Adrenal gland (tissue), 9 donors: ENCODE measurements at regions not wholly inside any gene's neighbourhood (a gene's known extent, or its start where the extent isn't known, plus 50 kb on each side); places are given as distances from the start of the nearest gene placed in this dataset.

Experiments used
- DNase-seq, 7 donors: peaks; one replicate each; pipeline ENCODE4 v3.0.0-alpha.2; 2019 to 2020
- H3K27ac ChIP-seq, 5 donors: fragments of 200-600 bp; sonication (generic) in 4 of 5; 1 replicate in 3 of 5; 2 replicates in 2 of 5; pipeline versions ENCODE4 v1.5.1 to v1.8.0; 2016 to 2020; ENCODE audit warnings: mild to moderate bottlenecking in 1 of 5
- H3K27me3 ChIP-seq: fragments of 200-600 bp; 2 replicates; pipeline ENCODE4 v1.8.0; 2021
- H3K36me3 ChIP-seq, 2 donors: fragments of 200-600 bp; replicated peaks in 1 of 2; 1 replicate in 1 of 2; 2 replicates in 1 of 2; pipeline versions ENCODE4 v1.5.1 to v1.8.0; 2018 to 2022
- H3K4me1 ChIP-seq, 2 donors: fragments of 200-600 bp; replicated peaks in 1 of 2; 1 replicate in 1 of 2; 2 replicates in 1 of 2; pipeline versions ENCODE4 v1.5.1 to v1.8.0; 2018 to 2021
- H3K4me3 ChIP-seq, 4 donors: fragments of 200-600 bp; sonication (generic) in 3 of 4; one replicate each; pipeline ENCODE4 v1.5.1; 2016 to 2018
- H3K9me3 ChIP-seq, 3 donors: fragments of 200-600 bp; sonication (generic) in 1 of 3; replicated peaks in 1 of 3; 1 replicate in 2 of 3; 2 replicates in 1 of 3; pipeline versions ENCODE4 v1.5.1 to v1.8.0; 2016 to 2021
- POLR2A ChIP-seq, 2 donors: fragments of 450-650 bp; IDR thresholded peaks; one replicate each; pipeline ENCODE4 v1.6.1; 2017; ENCODE audit warnings: antibody characterized with exemption in 2 of 2, mild to moderate bottlenecking in 2 of 2, moderate library complexity in 1 of 2
- WGBS, 4 donors: extraction: QIAGEN DNeasy Blood & Tissue Kit in 2 of 4; methylation state at CpG; one replicate each; pipeline versions ENCODE4 v1.1.5 to v1.1.7; 2013 to 2017; 5-methylcytosine and 5-hydroxymethylcytosine counted together
- intact Hi-C, 2 donors: fragments of 100-400 bp; cut with DNase I; formaldehyde crosslinking; loops; one replicate each; pipeline versions ENCODE4 v1.14.1 to v1.15.0; 2022 to 2023
- TF ChIP-seq, protein P1 (sequence below), 6 experiments: fragments of 450-650 bp in 4 of 6; fragments of 200-600 bp in 2 of 6; sonication (generic) in 1 of 6; IDR thresholded peaks; 1 replicate in 5 of 6; 2 replicates in 1 of 6; pipeline versions ENCODE4 v1.5.1 to v1.8.0; 2016 to 2021; ENCODE audit warnings: antibody characterized with exemption in 6 of 6, mild to moderate bottlenecking in 2 of 6, moderate library complexity in 1 of 6
- donor health status: healthy with polysubstance abuse.
- donor health status: Bipolar disorder and iron deficiency.
- donor health status: DM: yes; HTN: yes; CAD: no.
- donor health status: DM: no; HTN: no; CAD: no.
- donor health status: DM: no; HTN: no; CAD: no.

DNA sequence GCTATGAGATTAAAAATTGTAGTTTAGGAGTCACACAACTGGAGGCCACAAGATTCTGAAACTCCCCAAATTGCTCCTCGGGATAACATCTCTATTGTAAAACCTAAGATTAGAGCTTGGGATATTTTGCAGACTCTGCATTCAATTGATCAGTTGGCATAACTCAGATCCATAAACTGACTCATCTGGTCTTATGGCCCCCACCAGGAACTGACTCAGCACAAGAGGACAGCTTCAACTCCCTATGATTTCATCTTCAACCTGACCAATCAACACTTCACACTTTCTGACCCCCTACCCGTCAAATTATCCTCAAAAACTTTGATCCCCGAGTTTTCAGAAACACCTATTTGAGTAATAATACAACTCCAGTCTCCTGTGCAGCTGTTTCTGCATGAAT lies 257.3 kb downstream of the HAO1 start:
- intact Hi-C loops = no loop called here

GRCh38 chr20:7687065-7687464 lies 253.2 kb downstream of the HAO1 start:
- DNase-seq = no peak
- TF ChIP-seq, protein P1, sequence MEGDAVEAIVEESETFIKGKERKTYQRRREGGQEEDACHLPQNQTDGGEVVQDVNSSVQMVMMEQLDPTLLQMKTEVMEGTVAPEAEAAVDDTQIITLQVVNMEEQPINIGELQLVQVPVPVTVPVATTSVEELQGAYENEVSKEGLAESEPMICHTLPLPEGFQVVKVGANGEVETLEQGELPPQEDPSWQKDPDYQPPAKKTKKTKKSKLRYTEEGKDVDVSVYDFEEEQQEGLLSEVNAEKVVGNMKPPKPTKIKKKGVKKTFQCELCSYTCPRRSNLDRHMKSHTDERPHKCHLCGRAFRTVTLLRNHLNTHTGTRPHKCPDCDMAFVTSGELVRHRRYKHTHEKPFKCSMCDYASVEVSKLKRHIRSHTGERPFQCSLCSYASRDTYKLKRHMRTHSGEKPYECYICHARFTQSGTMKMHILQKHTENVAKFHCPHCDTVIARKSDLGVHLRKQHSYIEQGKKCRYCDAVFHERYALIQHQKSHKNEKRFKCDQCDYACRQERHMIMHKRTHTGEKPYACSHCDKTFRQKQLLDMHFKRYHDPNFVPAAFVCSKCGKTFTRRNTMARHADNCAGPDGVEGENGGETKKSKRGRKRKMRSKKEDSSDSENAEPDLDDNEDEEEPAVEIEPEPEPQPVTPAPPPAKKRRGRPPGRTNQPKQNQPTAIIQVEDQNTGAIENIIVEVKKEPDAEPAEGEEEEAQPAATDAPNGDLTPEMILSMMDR (IDR thresholded peaks at IDR 0.05) = no peak
- H3K9me3 ChIP-seq = no peaks in the 10 kb centered on the region
- H3K4me3 ChIP-seq = no peak overlapping the region
- H3K27me3 ChIP-seq = no peaks in the 10 kb centered on the region
- H3K27ac ChIP-seq = no peak overlapping the region
- intact Hi-C loops = no loop called here
- peaks cover 0 to 4% of the 10 kb centered on the region in 2 donors for H3K4me1 ChIP-seq
- H3K36me3 ChIP-seq = no peaks in the 10 kb centered on the region

More for the DNA sequence above, 257.3 kb downstream of the HAO1 start:
- no peak overlapping the region for H3K4me3 ChIP-seq
- H3K27me3 ChIP-seq = no peaks in the 10 kb centered on the region
- H3K9me3 ChIP-seq = no peaks in the 10 kb centered on the region
- DNase-seq = no peak
- H3K27ac ChIP-seq = no peak overlapping the region
- no peaks in the 10 kb centered on the region for H3K36me3 ChIP-seq
- H3K4me1 ChIP-seq = no peaks in the 10 kb centered on the region
- 87 to 95% (median 93%) methylated on average over 3 of the region's 3 CpGs for WGBS, 4 donors
- TF ChIP-seq POLR2A (IDR thresholded peaks at IDR 0.05) = no peak
- TF ChIP-seq, protein P1 (IDR thresholded peaks at IDR 0.05) = no peak

GRCh38 chr20:7689151-7689550 lies 251.1 kb downstream of the HAO1 start:
- H3K9me3 ChIP-seq = no peaks in the 10 kb centered on the region
- intact Hi-C loops = no loop called here
- no peak overlapping the region for H3K27ac ChIP-seq
- no peak overlapping the region for H3K4me3 ChIP-seq
- WGBS, 4 donors = 83 to 89% (median 86%) methylated on average over 3 of the region's 3 CpGs
- TF ChIP-seq, protein P1 (IDR thresholded peaks at IDR 0.05) = no peak
- TF ChIP-seq POLR2A (IDR thresholded peaks at IDR 0.05) = no peak
- no peaks in the 10 kb centered on the region for H3K27me3 ChIP-seq
- no peak for DNase-seq
- peaks cover 0 to 6% of the 10 kb centered on the region in 2 donors for H3K4me1 ChIP-seq
- H3K36me3 ChIP-seq = no peaks in the 10 kb centered on the region

DNA sequence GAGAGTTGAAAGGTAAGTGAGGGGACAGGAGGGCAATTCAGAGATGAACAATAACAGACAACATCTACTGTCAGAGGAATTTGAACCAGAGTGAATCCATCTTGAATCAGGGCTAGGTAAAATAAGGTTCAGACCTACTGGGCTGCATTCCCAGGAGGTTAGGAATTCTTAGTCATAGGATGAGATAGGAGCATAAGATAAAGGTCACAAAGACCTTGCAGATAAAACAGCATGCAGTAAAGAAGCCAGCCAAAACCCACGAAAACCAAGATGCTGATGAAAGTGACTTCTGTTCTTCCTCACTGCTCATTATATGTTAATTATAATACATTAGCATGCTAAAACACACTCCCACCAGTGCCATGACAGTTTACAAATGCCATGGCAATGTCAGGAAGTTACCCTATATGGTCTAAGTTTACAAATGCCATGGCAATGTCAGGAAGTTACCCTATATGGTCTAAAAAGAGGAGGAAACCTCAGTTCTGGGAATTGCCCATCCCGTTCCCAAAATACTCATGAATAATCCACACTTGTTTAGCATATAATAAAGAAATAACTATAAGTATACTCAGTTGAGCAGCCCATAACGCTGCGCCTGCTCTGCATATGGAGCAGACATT lies 248.5 kb downstream of the HAO1 start:
- no peaks in the 10 kb centered on the region for H3K36me3 ChIP-seq
- peaks cover 0 to 6% of the 10 kb centered on the region in 2 donors for H3K4me1 ChIP-seq
- peak in 5 of 7 donors; percentile 17 to 53 (median 28) for DNase-seq
- intact Hi-C loops = no loop called here
- H3K4me3 ChIP-seq = no peak overlapping the region
- no peaks in the 10 kb centered on the region for H3K27me3 ChIP-seq
- H3K27ac ChIP-seq = no peak overlapping the region
- TF ChIP-seq, protein P1 (IDR thresholded peaks at IDR 0.05) = no peak
- TF ChIP-seq POLR2A (IDR thresholded peaks at IDR 0.05) = no peak
- no peaks in the 10 kb centered on the region for H3K9me3 ChIP-seq
- 55 to 62% (median 60%) methylated on average over 4 of the region's 4 CpGs for WGBS, 4 donors
